Esophagus squamous epithelium (tissue), 4 donors: ENCODE measurements at regions not wholly inside any gene's neighbourhood (a gene's known extent, or its start where the extent isn't known, plus 50 kb on each side); places are given as distances from the start of the nearest gene placed in this dataset.

Experiments
- CTCF ChIP-seq, 6 experiments: fragments of 450-650 bp in 4 of 6; fragments of 200-600 bp in 2 of 6; sonication (generic) in 2 of 6; IDR thresholded peaks; one replicate each; pipeline ENCODE4 v1.5.1; 2016 to 2019; ENCODE audit warnings: antibody characterized with exemption in 6 of 6, mild to moderate bottlenecking in 4 of 6, moderate library complexity in 4 of 6
- POLR2A ChIP-seq, 4 donors: fragments of 450-650 bp; IDR thresholded peaks; one replicate each; pipeline ENCODE4 v1.6.1; 2017; ENCODE audit warnings: antibody characterized with exemption in 4 of 4, mild to moderate bottlenecking in 4 of 4, moderate library complexity in 3 of 4

DNA sequence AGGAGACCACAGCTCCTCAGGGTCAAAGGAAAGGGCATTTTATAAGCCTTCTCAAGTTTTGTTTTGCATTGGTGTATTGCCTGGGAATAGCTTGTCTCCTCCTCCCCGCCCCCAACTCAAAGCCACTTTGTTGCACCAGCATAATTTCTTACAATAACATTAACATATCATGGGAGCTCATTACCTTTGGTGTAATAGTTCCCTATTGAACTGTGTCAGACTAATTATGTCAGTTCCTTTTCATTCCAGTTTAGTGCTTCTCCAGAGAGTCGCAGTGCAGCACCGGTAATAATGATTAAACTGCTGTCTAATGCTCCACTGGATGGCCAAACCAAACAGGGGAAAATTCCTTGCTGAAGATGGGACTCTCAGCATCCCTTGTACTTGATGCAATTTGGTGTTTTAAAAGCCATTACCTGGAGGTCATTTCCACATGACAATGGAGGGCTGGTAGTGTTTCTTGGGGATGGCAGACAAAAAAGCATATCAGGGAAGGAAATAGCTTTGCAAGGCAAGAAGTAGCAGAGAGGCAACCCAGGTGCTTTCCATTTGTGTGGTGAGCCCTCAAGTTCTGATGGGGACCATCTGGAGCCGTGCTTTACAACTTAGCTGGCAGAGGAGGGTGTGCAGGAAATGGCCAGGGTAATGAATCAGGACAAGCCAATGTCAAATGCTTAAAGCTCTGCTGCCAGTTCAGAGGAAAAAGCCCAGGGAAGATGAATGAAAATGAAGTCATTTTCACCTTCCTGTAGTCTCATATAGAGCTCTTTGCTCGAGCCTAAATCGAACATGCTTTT lies 91.5 kb upstream of the NLRP1 start:
- TF ChIP-seq CTCF (IDR thresholded peaks at IDR 0.05) (no peak), POLR2A (IDR thresholded peaks at IDR 0.05) (no peak)
